GM21447 (cell line): ENCODE measurements at regions not wholly inside any gene's neighbourhood (a gene's known extent, or its start where the extent isn't known, plus 50 kb on each side); places are given as distances from the start of the nearest gene placed in this dataset.
"Not testable (repeated sequence)": the region's sequence is repeated elsewhere in the genome, so short reads cannot be mapped to it uniquely, and the experiment has no call there.

Experiments
- ATAC-seq: cut with Tn5 transposase; IDR thresholded peaks from one replicate; pipeline ENCODE4 v1.9.1; 2021; ENCODE audit not compliant: unreplicated experiment

DNA sequence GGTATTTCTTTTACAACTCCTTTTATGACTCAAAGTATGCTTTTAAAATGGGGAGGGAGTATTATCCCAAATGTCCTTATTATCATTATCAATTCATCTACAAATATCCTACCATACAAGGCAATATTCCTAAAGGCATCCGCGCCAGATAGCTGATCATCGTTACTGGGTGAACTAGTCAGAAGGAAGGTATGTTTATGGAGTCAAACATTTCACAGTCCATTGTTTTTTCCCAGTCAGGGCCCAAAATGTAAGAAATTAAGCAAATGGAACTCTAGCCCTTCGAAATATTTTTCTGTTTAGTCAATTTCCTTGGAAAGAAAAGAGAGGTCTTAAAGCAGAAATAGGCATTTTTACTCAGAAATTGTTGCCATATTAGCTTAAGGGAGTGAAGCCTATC is 188.5 kb upstream of the CCNG1 start:
- no peak for ATAC-seq

DNA sequence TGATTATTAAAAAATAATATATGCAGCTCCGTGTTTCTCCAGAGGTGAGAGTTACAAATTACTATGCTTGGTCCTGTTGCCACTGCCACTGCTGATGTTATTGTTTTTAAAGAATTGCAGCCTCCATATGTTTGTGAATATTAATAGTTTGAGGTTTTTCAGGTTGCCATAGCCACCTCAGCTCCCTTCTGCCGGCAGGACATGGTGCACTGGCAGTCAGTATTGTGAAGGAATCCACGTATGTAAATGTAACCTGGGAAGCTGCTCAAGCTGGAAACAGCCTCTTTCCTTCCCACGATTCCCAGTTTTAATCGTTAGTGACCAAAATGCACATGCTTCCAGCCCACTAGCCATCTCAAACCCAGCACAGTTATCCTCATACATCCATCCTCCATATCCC is 184.4 kb upstream of the CCNG1 start:
- ATAC-seq, result no peak

DNA sequence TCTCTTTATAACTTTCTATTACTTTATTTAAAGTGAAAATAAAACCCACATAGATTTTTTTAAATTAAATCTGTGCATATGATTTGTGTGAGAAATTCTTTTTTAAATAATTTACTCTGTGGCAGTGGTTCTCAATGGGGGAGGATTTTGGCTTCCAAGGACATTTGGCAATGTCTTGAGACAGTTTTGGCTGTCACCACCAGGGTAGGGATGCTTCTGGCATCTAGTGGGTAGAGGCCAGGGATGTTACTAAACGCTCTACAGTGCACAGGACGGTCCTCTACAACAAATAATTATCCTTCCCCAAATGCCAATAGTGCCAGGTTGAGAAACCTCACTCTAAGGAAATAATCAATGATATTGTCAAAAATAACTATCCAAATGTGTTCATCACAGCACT is 177.9 kb upstream of the CCNG1 start:
- ATAC-seq, result no peak

DNA sequence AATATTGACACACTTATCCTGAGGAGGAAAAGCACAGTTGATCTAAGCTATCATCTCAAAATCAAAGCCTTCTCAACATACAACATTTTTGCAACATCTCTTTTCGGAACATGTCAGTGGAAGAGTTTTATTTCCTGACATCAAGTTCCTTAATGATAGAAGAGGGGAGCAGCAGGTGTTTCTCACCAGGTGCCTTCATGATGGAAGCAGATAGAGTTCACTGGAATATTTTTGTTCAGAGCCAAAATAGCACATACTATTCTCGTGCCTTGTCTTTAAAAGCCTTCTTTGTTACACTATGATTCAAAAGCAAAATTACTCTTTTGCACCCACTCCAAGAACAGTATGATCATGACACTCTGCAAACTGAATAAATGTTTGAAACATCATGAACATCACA is 176.9 kb upstream of the CCNG1 start:
- ATAC-seq, result no peak

DNA sequence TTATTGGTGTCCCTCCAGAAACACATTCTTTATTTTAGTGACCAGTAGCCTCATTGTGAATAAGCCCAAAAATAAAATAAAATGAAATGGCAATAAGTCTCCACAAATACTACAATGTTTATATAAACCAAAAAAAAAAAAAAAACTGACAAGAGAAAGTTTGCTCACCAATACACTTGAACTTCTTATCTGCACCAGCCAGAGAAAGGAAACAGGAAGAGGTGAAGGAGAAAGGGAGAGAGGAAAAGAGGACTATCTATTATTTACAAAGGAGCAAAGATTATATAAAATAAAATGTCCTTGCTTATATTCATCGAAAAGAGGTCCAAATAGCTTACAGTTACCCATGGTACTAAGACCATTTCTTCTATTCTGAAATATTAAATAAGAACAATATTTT is 176.4 kb upstream of the CCNG1 start:
- no peak for ATAC-seq

DNA sequence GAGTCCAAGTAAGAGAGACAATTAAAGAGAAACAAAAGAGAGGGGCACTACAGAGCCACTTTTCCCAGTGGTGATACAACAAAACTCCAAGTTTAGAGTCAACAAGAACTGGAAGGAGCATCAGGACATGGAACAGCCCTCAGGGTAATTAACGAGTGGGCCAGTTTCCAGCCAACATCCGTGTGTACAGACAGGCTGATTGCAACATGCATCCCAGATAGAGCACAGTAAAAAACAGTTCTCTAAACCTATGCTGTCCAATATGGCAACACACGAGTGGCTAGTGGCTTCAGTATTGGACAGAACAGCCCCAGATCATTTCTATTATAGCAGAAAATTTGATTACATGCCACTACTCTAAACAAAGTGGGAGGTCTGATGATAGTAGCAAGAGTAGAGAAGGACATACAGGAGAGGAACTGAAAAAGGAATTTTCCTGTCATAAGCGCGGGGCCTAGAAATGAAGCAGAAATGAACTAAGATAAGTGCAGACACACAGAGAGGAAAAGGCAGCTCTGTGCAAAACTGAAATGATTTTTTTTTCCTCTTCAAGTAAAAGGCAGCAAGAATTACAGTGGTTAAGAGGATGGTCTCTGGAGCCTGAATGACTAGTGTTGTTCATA is 175.6 kb upstream of the CCNG1 start:
- ATAC-seq, result no peak

DNA sequence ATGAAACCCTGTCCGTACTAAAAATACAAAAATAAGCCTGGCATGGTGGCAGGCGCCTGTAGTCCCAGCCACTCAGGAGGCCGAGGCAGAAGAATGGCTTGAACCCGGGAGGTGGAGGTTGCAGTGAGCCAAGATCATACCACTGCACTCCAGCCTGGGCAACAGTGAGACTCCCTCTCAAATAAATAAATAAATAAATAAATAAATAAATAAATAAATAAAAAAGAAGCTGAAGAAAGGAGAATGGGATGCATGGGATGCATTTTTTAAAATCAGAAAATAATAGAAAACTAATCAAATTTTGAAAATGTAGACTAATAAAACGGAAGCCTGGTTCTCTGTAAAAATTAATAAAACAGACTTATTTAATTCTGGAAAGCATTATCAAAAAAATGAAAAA is 171.1 kb upstream of the CCNG1 start:
- ATAC-seq, result not testable (repeated sequence)

DNA sequence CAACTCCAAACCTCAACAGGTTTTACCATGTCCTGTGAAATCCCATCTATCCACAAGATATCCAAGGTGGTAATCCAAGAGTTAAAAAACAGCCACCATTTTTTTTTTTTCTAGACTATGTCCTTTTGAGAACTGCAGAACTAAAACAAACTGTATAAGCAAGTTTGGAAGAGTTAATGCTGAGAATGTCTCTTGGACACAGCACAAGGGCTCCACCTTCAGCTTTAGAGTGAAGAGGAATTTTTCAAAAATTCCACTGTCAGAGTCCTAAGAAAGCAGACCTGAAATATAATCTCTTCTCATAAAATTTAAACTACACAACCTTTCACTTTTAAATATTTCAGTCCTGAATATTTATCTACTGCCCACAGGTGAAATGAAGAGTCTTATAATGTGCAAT is 167.8 kb upstream of the CCNG1 start:
- ATAC-seq, result no peak

DNA sequence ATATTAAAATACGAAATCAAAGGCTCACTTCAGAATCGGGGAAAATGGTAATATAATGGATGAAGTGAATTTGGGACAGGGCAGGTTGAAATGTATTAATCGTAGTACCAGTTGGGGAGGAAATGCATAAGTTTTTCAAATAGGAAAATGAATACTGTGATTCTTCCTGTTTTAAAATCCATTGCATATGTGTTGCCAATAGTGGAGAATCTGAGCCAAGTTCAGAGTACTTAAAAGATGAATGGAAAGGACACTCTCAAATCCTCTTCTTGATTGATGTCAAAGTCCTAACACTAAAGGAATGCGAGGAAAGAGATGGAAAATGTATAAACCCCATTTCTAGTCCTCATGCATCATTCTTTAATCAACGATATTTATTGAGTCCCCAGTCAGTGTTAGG is 160.9 kb upstream of the CCNG1 start:
- no peak for ATAC-seq

DNA sequence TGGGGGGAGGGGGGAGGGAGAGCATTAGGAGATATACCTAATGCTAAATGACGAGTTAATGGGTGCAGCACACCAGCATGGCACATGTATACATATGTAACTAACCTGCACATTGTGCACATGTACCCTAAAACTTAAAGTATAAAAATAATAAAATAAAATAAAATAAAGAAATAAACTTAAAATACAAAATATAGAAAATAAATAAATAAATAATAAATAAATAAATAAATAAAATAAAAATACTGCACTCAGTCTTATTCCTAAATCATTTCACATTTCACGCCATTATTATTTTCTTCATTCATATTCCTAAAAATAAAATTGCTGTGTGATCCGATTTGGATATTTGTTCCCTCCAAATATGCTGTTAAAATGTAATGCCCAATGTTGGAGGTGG is 156.5 kb upstream of the CCNG1 start:
- not testable (repeated sequence) for ATAC-seq

DNA sequence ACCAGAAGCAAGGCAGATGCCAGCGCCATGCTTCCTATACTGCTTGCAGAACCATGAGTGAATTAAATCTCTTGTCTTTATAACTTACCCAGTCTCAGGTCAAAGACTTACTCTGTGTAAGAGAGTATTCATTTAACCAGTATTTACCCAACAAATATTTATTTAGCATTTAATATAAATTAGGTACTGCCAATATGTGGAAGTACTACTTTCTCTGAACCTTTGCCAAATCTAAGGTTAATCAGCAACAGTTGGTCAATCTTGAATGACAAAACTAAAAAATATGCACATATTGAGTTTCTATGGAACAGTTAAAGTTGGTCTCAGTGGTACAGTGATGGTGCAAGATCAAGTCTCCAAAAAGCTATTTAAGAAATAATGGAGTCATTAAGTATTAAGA is 155.9 kb upstream of the CCNG1 start:
- no peak for ATAC-seq

DNA sequence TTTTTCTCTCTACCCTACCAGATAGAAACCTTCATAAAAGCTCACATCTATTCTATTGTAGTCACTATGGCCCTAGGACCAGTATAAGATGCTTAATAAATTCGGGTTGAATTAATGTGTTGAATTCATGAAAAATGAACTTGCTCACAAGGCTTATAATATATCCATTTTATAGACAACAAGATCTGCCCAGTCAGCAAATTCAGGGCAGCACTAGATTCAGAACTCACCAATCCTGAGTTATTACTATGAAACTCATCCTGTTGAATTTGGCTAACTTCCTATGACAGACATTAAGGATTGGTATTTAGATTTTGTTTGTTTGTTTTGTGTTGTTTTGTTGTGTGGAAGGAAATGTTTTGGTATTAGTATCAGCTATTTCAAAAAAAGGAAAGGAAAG is 143.6 kb upstream of the CCNG1 start:
- ATAC-seq, result no peak

DNA sequence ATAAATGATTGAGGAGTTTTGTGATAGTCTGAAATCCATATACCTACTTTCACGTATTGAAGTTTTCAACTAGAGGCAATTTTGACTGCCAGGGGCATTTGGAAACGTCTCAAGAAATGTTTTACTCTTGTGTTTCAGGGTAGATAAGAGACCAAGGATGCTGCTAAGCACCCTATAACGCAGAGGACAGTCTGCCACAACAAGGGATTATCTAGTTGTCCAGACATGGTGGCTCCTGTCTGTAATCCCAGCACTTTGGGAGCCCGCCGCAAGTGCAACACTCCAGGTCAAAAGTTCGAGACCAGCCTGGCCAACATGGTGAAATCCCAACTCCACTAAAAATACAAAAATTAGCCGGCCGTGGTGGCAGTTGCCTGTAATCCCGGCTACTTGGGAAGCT is 133.7 kb upstream of the CCNG1 start:
- no peak for ATAC-seq

DNA sequence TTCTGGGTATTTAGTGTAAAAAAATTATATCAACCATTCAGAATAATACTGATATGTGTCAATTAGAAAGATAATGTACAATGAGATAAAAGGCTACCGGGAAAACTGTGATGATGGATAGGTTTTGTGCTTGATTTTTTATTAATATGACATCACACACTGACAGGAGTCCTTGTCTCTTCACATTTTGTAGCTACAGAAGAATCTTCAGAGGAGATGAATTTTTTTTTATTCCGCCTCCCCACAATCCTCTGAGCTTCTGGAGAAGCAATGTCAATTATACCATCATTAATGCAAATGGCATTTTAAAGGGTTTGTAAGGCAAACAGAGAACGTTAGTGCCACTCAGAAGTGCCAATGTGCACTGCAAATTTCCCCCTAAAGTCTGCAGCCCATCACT is 131.7 kb upstream of the CCNG1 start:
- no peak for ATAC-seq

DNA sequence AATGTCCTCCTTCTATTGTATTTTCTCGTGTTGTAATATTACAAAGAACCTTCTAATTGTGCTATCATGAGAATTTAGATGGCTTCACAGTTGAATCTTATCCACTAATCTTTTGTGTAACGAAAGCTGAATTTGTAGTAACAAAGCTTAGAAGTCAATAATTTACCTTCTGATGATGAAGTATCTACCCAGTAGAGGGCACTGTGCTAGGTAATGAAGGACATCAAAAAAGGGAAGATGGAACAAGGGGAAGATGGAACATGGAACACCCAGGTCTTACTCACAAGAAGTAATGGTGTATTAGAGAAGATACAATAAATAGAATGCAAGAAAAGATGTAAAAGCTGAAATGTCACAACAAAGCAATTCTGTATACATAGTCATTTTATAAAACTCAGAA is 131.0 kb upstream of the CCNG1 start:
- ATAC-seq, result no peak

DNA sequence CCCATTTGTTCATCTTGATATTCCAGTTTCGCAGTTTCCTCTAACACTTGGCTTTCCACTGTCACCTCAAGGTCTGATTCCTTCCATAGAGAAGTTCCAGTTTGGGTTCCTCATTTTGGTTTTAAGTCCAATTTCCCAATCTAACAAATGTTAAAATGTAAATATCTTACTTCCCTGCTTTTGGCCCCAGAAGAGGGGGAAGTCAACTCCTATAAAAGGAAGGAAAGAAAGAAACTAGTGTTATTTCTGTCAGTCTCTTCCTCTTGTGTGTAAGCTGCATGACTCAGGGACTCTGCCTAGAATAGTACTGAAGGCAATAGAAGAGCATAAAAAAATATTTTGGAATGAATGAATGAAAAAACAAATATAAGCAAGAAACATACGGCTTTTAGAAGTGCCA is 127.5 kb upstream of the CCNG1 start:
- ATAC-seq, result no peak

DNA sequence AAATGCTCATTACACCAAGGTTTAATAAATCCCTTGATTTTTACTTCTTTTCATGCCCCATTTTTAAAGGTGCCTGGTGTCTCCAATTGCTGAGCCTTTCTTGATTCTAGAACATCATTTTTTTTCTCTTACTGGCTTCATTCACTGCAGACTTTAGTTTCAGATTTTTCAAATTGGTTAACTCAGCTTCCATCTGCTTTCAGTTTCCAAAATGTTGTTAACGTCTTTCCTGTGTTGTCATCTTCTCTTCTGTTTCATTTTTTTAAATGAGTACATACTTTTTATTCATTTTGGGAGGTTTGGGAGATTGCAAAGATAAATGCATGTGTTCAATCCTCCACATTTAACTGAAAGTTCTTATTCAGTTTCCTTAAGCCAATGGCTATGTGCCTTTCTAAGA is 126.4 kb upstream of the CCNG1 start:
- no peak for ATAC-seq

DNA sequence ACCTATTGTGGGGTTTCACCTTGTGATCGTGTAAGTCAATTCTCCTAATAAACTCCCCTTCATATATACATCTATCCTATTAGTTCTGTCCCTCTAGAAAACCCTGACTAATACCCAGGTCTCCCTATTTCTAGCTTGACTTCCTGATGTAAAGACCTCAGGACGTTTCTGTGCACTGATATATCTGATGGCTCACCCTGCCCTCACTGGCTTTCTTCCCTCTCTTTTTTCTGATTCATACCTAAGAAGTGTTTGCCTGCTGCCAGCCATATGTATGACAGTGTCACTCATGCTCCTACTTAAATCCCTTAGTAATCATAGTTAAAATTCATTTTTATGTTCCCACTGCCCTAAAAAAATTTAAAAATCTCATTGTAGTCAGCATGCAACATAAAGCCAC is 124.8 kb upstream of the CCNG1 start:
- ATAC-seq, result no peak

DNA sequence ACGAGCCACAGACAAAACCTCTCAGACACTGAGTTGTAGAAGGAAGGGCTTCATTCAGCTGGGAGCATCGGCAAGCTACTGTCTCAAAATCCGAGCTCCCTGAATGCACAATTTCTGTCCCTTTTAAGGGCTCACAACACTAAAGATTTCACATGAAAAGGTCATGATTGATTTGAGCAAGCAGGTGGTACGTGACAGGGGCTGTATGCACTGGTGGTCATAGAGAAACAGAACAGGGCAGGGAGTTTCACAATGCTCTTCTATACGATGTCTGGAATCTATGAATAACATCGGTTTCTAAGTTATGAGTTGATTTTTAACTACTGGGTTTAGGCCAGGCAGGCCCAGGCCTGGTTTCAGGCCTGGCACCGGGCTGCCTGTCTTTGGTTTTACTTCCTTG is 124.3 kb upstream of the CCNG1 start:
- ATAC-seq, result not testable (repeated sequence)

DNA sequence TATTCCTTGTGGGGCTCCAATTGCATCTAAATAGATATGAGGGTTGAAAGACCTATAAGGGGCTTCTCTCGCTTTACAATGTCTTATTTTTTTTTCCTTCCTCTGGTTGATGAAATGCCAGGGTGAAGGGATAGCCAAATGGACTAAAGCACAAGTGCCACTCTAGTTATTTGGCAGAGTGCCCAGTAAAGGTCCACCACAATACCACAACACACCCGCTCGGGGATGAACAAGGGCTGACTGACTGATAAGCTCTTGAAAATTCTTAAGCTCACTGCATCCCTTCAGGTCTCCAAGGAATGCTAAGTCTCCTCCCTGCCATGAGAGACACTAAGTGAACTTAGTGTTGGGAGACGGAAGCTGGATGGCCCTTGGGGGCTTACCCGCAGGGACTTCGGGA is 121.0 kb upstream of the CCNG1 start:
- not testable (repeated sequence) for ATAC-seq

DNA sequence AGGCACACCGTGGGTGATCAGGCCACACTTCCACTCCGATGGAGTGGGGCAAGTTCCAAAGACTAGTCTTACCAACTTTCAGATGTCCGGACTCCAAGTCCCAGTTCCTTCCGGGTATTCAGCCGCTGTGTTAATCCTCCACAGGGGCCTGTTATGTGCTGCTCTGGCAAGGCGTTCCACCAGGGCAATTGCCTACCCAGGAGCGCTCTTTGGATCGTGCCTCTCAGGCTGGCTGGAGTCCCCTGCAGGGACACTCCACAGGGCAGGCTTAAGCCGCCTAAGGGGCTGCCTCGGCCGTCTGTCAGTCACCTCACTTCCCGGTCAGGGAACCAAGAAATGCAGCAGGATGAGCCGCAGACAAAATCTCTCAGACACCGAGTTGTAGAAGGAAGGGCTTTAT is 118.7 kb upstream of the CCNG1 start:
- ATAC-seq, result no peak

DNA sequence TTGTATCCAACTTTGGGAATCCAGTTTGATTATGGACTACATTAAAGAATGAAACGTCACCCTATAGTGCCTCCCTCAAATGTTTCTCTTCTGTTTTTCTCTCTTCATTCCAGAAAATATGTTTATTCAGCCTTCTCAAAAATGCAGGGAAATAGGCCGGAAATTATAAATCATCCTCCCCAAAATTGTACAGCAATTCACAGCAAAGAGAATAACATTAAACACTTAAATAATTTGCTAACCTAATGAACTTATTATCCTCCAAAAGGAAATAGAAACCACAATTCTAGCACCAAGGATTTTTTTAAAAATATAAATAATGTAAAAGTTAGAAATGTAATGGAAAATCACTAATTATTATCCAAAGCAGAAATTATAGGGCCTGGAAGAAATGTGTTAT is 115.9 kb upstream of the CCNG1 start:
- ATAC-seq, result no peak

DNA sequence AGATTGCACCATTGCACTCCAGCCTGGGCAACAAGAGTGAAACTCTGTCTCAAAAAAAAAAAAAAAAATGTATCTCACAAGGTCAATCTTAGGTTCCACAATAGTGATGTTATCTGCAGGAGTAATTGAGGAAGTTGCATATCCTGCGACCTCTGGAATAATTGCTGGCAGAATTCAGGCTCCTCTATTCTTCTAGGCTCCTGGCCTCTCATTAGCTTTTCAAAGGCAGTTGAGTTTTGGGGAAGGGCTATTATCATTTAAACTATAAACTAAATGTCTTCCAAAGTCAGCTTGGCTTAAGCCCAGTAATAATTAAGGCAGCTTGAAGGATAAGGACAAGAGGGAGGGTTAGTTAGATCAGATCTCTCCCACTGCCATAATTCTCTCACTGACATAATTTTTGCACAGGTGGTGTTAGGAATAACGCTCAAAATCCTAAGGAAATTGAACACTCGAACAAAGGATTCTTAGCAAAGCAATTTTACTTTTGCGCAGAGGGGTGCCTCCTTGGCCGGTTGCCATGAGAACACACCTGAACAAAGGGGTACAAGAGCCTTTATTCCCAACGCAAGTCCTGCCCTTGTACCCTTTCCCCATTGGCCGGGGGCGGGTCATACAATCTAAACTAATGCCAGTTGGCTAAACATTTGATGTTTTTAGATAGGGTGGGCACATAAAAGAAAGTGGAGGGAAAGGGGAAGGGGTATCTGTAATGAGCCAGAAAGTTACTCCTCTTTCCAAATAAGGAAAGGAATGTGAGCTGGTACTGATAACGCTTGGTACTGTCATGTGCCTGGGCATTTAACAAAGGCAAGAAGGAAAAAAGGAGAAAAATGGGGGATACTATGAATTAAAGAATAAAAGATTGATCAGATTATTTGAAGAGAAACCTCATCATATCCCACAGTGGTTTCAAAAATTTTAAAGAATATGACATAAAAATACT is 106.4 kb upstream of the CCNG1 start:
- no peak for ATAC-seq
